GM19239 (cell line): ENCODE measurements at regions not wholly inside any gene's neighbourhood (a gene's known extent, or its start where the extent isn't known, plus 50 kb on each side); places are given as distances from the start of the nearest gene placed in this dataset.

ENCODE experiments used
- DNase-seq: peaks from one replicate; pipeline ENCODE4 v3.0.0; 2011; ENCODE audit warnings: low spot score; ENCODE audit not compliant: insufficient read length
- FAIRE-seq: peaks from 2 replicates; lab custom pipeline; 2011; peaks lifted over from hg19 to GRCh38; lab: Jason Lieb, UNC

DNA sequence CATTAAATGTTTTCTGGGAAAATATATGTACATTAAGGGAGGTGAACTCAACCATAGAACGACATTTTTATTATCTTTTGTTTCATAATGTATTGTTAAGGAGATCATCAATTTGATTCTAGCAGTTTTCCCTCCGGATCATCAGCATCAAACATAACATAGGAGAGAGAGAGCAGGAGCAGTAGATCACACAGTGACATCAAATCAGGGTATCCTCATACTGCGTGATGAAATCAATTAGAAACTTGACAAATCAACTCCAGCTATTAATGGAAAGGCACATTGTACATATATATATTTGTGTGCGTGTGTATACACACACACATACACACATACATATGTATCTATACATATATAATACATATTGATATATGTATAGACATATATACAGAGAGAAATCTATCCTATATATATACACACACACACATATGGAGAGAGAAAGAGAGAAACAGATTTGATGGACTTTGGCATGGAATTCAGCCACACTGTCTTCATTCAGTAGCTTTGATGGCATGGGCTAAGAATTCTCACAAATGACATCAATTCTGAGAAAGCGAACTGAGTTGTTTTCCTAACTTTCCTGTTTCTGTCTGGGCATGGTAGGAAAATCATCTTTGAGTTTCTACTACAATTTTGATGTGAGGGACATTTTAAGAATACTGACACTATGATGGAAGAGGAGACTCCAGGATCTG, 1302.8 kb upstream of the SEL1L start:
- no peak for DNase-seq
- no peak for FAIRE-seq

DNA sequence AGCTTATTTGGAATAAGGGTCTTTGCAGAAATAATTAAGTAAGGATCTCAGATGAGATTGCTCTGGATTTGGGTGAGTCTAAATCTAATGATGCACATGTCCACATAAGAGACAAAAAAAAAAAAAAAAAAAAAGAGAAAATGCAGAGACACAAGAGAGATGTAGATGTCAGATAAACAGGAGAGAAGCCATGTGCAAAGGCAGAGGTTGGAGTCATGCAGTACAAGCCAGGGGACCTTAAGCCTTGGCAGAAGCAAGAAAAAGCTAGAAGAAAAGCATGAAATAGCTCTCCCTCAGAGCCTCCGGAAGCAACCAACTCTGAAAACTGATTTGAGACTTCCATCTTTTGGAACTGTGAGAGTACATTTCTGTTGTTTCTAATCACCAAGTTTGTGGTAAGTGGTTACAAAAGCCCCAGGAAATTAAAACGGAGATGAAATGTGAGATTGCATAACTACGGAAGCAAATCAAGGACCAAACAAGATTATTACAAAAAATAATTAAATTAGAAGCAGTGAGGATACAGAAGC, 1304.0 kb upstream of the SEL1L start:
- no peak for FAIRE-seq
- DNase-seq = no peak

DNA sequence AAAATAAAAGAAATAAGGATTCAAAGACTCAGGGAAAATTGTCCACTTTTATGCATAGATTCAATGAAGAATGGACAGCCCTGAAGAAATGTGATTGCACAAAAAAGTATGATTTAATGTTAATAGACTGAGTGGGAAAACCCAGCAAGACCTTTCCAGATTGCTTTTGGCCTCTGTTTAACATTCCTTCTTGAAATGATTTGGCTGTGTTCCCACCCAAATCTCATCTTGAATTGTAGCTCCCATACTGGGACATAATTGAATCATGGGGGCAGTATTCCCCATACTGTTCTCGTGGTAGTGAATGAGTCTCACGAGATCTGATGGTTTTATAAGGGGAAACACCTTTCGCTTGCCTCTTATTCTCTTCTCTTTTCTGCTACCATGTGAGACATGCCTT, 1316.9 kb upstream of the SEL1L start:
- DNase-seq (no peak), FAIRE-seq (no peak)

DNA sequence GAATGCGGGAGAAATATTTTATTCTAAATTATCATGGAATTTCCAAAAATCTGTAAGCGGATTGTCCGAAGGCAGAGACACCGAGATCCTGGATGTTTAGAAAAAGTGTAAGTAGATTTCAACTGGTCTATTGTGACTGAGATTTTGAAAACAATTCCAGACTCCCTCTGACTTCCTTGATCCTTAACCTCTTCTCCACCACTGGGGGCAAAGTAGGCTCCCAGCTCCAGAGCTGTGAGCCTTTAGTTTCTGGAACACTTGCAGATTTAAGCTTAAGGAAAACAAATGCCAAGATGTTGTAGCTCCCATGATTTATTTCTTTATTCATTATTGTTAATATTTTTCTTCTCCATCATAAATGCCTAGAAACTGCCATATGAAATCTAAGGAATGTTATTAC, 1320.5 kb upstream of the SEL1L start:
- no peak for FAIRE-seq
- DNase-seq = no peak

DNA sequence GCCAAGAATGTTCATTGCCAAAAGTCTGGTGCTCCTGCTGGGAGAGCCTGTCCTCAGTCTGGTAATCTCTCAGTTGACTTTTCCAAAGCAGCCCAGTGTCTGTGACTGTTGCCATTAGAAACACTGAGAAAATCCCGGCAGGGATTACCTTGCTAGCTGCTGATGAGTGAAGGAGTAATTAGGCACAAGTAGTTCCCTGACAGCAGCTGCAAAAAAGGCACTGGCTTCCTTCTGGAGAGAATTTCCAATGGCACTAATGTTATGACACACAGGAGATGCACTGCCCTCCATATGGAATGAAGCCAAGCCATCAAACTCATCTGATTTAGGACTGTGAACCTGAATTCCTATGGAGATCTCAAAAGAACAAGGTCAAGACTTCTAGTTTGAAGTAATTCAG, 1321.2 kb upstream of the SEL1L start:
- DNase-seq (no peak), FAIRE-seq (no peak)

DNA sequence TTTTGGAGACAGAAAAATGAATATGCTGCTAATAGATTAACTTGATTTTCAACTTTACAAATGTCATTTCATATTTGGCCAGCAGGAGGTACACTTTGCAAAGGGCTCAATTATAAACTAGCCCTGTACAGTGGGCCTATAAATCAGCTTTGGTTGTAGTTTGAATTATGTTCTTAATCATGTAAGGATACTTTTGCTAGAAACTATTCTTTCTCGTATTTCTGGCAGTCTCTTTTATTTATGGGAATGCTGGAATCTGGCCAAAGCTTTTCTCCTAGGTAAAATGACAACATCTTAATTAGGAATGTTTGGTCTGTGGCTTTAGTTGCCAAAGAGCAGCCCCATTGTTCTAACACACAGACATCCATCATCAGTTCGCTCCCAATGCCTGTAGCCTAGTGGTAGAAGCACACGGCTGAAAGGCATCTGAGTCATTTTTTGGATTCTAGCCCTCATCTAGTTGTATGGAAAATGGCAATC, 1322.3 kb upstream of the SEL1L start:
- FAIRE-seq (no peak), DNase-seq (no peak)

DNA sequence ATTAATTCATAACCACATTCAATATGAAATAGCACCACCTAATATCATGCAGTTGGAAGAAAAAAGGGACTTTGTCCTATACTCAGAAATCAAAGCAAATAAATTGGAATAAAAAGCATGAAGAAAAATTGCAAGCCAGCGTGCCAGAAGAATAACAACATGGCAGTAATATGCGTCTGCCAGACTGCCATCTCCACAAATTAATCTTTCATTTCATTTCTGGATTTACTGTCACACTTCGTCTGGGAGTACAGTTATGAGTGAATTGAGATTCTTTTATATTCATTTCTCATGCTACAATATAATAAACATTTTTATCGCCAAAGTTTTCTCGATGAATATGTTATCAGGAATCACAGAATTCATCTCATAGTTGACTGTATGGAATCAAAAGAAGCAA, 1327.7 kb upstream of the SEL1L start:
- no peak for FAIRE-seq
- no peak for DNase-seq

DNA sequence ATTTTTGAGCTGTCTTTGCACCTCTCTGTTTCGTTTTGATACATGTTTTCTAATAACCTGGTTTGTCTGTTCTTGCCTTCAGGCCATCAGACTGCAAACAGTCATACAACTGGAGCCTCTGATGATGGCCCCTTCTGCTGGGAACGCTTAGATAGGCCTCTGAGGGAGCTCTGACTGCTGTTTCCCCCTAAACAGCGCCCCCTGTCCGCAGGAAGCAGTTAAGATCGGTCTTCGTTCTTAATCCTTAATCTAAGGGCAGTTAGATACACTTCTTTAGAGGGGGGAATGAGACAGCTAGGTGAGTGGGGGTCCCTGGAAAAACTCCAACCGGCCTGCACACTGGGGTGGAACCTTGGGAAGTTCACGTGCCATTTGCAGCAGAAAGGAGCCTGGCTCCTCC, 1338.8 kb upstream of the SEL1L start:
- DNase-seq = no peak
- no peak for FAIRE-seq

DNA sequence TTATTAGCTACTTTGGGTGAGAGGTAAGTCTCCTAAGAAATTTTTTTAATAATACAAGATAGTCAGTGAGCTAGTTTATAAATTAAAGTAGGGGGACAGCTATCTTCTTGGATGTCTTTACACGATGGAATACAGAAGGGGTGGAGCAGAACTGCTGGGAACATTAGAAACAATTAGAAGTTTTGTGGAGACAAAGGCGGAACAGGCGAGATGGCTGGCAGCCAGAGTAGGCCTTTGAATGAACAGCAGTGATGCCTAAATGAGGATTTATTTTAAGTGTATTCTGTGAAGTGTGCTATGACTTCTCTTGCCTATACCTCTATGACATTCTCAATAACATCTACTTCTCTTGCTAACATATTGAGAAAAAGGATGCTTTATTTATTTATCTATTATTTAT, 1345.3 kb upstream of the SEL1L start:
- FAIRE-seq = no peak

DNA sequence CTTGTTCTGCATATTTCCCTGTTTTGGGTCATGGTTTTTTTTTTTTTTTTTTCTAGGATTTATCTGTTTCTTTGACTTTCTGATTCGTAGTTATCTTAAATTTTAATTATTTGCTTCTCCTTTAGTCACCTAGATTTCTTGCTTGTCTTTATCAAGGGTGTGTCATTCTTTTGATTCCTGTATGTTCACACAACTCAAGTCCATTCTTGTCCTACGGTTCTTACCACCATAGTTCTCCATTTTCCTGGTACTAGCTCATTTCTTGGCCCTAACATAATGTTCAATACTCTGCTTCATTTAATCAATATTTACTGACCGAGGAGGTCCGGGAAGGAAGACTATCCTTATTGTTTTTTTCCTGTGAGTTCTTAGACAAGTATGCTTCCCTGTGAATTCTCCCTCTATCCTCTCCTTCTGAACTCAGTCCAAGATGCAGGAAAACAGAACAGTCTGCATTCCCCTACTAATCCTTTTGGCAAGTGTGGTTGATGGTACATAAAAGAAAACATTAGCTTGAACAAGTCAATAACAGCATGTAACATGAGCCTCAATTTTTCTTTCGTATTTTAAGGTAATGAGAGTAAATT, 1346.4 kb upstream of the SEL1L start:
- FAIRE-seq = no peak
- no peak for DNase-seq

More for the DNA sequence above, 1345.3 kb upstream of the SEL1L start:
- DNase-seq = no peak

DNA sequence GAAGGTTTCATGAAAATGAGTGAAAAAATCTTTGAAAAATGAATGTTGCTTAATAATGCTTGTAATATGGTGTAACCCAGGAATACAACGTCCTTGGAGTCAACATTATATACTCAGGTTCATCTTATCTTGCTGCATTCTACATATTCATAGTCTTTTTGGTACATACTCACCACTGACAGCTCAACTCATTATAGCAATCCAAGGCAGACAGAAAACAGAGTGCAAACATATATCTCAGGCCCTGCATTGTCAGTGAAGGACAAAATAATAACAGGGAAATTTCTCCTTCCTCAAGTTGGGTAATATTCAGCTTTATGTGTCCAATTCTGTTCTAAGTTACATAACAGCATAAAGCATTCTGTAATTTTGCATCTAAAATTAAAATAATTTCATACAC, 1353.0 kb upstream of the SEL1L start:
- DNase-seq (no peak), FAIRE-seq (no peak)

DNA sequence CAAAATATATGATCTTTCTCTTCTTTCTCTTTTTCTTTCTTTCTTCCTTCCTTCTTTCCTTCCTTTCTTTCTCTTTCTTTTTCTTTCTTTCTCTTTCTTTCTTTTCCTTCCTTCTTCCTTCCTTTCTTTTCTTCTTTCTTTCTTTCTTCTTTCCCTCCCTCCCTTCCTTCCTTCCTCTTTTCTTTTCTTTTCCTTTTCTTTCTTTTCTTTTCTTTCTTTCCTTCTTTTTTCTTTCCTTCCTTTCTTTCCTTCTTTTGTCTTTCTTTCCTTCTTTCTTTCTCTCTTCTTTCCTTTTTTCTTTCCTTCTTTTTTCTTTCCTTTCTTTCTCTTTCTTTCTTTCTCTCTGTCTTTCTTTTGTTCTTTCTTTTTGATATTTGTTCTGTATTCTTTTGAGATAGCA, 1356.0 kb upstream of the SEL1L start:
- FAIRE-seq (no peak), DNase-seq (no peak)

DNA sequence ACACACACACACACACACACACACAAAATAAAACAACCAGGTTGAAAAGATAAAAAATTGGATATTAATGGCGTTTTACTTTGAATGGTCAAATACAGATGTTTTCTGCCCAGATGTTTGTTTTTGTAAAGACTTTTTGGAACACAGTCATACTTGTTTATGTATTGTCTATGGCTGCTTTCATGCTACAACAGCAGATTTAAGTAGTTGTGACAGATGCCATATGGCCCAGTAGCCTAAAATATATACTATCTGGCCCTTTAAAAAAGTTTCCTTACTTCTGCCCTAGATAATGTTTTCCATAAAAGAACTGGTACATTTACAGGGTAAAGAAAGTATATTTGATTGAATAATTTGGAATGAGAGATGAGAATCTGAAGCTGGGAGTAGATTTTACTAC, 1362.8 kb upstream of the SEL1L start:
- DNase-seq = no peak
- FAIRE-seq = no peak

DNA sequence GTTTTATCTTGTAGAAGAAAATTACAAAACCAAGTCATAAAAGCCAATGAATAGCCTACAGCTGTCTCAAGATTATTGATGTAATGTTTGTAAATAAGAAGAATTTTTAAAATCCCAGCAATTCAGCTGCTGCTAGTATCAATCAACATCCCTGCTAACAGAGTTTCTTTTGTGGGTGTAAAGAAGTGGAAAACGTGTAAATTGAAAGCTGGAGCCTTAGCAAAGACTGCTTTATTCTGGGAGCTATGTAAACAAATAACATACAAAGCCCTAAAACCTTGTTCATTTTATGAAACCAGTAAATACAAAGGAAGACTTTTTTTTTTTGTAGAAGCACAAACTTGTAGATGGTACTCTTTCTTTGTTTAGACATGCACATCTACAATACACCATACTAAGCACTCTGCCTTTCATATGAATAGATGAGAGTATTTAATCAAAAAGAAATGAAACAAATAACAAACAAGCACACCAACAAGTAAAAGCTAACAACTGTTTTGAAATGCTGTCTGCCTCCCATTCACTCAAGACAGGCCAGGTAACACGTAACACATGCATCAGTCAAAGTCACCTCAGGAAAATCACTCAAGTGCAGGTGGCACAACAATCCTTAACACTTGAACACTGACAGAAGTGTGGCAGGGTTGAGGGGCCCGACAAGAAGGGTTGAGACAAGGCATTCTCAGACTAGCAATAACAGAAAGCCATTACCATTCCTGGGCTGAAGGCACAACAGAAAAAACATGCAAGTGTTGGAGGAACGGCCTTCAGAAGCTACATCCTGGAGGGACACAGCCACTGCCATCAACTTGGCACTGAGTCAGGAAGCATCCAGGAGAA, 1364.0 kb upstream of the SEL1L start:
- no peak for FAIRE-seq
- no peak for DNase-seq

DNA sequence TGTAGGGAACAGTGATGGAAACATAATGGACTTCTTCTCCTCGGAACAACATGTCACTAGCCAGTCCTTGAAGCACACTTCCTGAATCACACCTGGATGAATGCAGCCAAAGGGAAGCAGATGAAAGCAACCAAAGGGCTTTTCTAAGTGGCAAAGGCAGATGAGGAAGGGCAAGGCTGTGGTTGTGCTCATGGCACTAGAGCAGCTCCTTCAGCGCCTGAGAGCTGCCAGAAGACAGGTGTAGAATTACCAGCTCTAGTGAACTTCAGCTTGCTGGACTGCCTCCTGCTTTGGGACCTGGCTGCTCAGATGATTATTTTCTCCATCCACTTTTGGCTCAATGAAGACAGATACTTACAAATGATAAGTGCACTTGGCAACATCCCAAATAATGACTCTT, 1372.1 kb upstream of the SEL1L start:
- no peak for FAIRE-seq
- no peak for DNase-seq

DNA sequence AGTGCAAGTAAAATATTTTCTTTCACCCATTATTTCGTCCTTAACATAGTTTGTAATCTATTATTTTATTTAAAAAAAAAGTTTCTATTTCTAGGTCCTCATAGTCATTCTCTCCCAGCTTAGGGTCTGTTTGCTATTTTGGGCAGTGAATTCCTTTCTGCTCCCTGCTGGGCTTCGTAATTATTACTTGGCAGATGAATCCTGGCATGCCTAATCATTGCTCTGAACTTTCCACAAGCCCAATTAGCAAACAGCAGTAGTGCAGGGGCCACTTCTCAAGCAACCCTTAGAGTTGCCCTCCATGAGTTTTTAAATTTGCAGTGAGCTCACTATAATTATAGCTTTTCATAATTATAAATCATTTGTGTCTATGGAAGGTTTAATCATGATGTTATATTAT, 1378.3 kb upstream of the SEL1L start:
- DNase-seq (no peak), FAIRE-seq (no peak)

DNA sequence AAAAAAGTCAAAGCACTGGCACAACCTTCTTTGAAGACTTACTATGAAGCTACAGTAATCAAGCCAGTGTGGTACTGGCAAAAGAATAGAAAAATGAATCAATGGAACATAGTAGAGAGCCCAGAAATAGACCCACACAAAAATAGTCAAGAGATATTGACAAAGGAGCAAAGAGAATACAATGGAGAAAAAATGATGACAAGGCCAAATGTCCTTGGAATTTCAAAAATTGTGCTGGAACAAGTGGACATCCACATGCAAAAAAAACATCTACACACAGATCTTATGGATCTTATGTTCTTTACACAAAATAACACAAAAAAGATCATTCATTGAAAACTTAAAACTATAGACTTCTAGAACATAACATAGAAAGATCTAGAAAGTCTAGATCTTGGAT, 1379.7 kb upstream of the SEL1L start:
- FAIRE-seq = no peak
- no peak for DNase-seq

DNA sequence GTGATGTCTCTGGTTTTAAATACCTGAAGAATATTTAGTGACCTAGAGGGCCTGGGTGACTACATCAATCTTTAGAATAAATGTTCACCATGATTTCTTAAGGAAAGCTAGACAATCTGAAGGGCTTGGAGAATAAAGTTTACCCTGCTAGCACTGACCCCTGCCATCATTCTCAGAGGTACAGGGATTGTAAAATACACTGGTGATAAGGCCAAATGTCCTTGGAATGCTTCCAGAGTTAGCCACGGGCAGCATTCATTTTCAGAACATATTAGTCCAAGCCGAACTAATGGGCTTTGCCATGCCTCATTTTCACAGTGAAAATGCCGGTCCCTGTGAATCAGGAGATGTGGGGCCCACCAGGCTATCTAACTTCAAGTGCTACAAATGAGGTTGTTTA, 1381.7 kb upstream of the SEL1L start:
- DNase-seq (no peak), FAIRE-seq (no peak)

DNA sequence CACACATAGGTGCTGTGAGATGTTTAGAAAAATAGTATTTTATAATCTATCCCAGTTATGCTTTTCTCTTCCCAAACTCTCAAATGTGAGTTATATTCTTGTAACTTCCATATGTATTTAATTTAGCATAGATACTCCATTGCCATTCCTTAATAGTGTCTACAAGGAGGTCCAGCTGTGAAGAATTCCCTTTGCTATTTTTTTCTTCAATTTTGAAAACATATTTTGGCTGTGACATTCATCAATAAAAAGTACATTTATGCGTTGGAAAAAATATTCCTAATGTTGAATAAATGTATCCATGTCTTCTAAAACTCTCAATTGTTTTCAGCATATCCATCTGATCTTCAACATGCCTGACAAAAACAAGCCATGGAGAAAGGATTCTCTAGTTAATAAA, 1402.0 kb upstream of the SEL1L start:
- no peak for FAIRE-seq
- DNase-seq = no peak

DNA sequence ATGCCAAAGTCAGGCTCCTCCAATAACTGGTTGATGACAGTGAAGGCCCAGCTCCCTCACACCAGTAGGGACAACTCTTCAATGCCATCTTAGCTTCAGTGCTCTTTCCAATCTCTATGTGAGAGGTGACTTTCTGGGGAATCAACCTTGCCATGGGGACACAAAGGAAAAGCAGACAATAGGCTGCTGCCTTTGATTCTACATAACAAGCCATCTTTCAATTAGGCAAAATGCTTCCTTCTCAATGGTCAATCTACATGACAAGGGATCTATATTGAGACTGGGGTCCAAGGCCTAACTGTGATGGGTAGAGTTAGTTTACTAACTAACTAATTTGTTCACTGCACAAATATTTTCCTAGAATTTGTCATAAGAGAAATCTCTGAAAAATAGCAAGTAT, 1417.5 kb upstream of the SEL1L start:
- DNase-seq = no peak
- FAIRE-seq = no peak

DNA sequence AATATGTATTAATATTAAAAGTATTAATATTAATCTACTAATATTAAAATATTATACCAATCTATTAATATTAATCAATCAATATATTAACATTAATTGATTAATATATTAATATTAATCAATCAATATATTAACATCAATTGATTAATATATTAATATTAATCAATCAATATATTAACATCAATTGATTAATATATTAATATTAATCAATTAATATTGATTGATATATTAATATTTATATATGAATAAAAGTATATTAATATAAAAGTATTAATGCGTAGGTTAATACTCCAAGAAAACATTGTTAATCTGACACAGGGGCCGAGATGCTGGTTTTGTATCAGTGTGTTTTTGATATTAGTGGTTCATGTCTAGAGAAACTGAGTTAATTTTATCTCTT, 1430.1 kb upstream of the SEL1L start:
- DNase-seq (no peak), FAIRE-seq (no peak)
